ENCODE measurements at regions not wholly inside any gene's neighbourhood (a gene's known extent, or its start where the extent isn't known, plus 50 kb on each side); places are given as distances from the start of the nearest gene placed in this dataset.

DNA sequence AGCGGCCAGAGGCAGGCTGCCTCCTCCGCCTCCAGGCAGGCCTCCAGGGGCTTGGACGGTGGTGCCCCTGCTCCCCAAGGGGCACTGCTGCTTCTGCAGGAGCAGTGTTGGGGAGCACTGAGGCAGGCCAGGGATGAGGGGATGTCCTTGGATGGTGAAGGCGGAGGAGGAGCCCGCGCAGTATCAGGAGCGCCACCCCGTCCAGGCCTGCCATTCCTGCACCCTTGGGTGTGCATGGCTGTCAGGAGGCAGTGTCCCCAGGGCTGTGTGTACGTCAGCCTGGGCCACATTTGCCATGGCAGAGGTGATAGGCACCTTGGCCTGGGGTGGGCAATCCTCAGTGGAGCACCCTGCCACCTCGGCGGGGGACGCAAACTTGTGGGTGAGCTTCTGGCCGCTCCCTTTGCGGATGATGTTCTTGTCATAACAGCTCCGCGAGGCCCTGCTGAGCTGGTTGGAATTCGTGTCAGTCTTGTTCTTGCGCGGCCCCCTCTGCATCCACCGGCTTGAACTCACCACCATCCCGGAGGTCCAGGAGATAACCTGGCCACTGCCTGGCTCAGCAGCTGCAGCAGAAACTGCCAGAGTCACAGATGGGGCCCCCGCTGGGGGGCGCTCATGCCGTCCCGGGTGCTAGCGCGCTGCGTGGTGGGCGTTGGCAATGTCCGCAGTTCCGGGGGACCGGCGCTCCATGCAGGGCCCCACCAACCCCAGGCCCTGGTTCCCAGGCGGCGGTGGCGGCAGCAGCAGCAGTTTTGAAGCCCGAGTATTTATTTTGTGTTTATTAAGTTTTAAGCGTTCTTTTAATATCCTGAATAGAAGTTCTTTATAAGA is 182.3 kb upstream of the ADCY1 start:
- no peaks in the 10 kb centered on the region for H3K79me2 ChIP-seq (ENCODE audit: low read depth)
- no peak overlapping the region for H2AFZ ChIP-seq (replicated peaks)
- Mint-ChIP-seq H3K36me3 (no peaks in the 10 kb centered on the region), H3K4me3 (no peak overlapping the region), H3K4me1 (no peaks in the 10 kb centered on the region), H3K9me3 (peaks cover 8% of the 10 kb centered on the region), H3K27ac (no peak overlapping the region), H3K27me3 (ENCODE audit: insufficient read depth, low read depth) (no peaks in the 10 kb centered on the region)
- H3K27ac ChIP-seq, result no peak overlapping the region
- no peaks in the 10 kb centered on the region for H3F3A ChIP-seq (ENCODE audit: low read depth)
- no peak for DNase-seq (ENCODE audit: low spot score)
- H4K20me1 ChIP-seq (ENCODE audit: low read depth), result no peaks in the 10 kb centered on the region
- no peak overlapping the region for H3K9ac ChIP-seq
- H3K27me3 ChIP-seq, result no peaks in the 10 kb centered on the region
- TF ChIP-seq EZH2phosphoT487 (IDR thresholded peaks at IDR 0.05) (no peak), EZH2 (IDR thresholded peaks at IDR 0.05) (no peak)
- TF ChIP-seq, protein P1, sequence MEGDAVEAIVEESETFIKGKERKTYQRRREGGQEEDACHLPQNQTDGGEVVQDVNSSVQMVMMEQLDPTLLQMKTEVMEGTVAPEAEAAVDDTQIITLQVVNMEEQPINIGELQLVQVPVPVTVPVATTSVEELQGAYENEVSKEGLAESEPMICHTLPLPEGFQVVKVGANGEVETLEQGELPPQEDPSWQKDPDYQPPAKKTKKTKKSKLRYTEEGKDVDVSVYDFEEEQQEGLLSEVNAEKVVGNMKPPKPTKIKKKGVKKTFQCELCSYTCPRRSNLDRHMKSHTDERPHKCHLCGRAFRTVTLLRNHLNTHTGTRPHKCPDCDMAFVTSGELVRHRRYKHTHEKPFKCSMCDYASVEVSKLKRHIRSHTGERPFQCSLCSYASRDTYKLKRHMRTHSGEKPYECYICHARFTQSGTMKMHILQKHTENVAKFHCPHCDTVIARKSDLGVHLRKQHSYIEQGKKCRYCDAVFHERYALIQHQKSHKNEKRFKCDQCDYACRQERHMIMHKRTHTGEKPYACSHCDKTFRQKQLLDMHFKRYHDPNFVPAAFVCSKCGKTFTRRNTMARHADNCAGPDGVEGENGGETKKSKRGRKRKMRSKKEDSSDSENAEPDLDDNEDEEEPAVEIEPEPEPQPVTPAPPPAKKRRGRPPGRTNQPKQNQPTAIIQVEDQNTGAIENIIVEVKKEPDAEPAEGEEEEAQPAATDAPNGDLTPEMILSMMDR (IDR thresholded peaks at IDR 0.05), result no peak
- H3K4me1 ChIP-seq, result no peaks in the 10 kb centered on the region
- no peaks in the 10 kb centered on the region for H3K36me3 ChIP-seq
- H3K9me3 ChIP-seq (ENCODE audit: low read depth), result no peaks in the 10 kb centered on the region
- H3K4me3 ChIP-seq, result no peak overlapping the region
- no peak overlapping the region for H3K4me2 ChIP-seq

DNA sequence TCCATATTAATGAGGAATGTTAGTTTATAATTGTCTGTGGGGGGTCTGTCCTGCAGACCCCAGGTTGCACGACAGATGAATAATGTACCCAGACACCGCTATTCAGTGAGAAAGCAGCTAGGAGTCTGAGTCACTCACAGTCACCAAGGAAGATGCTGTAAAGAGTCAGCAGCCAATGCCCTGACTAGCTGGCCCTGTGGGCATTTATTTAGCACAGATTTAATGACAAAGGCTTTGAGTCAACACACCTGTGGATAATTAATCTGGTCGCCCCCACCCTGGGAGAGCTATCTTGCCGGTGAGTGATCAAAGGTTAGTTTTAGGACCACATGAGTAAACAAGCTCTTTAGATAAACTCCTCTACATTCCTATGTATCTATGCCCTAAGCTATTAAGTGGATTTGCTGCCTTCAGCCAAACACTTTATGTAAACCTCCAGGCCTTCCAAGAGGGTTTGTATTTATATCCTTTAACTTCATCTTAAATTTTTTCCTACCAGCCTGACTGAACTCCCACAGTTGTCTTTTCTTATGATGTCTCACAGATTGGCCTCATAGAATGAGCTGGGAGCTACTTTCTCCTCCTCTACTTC is 180.0 kb upstream of the ADCY1 start:
- Histone ChIP-seq H3K9me3 (ENCODE audit: low read depth) (no peaks in the 10 kb centered on the region), H3K4me2 (no peak overlapping the region), H3K4me1 (no peaks in the 10 kb centered on the region), H3K79me2 (ENCODE audit: low read depth) (no peaks in the 10 kb centered on the region), H2AFZ (replicated peaks) (no peak overlapping the region), H4K20me1 (ENCODE audit: low read depth) (no peaks in the 10 kb centered on the region), H3F3A (ENCODE audit: low read depth) (no peaks in the 10 kb centered on the region), H3K27ac (no peak overlapping the region), H3K9ac (no peak overlapping the region), H3K36me3 (no peaks in the 10 kb centered on the region), H3K4me3 (no peak overlapping the region), H3K27me3 (no peaks in the 10 kb centered on the region)
- Mint-ChIP-seq H3K4me3 (no peak overlapping the region), H3K27me3 (ENCODE audit: insufficient read depth, low read depth) (peaks cover 2% of the 10 kb centered on the region), H3K27ac (no peak overlapping the region), H3K9me3 (peaks cover 8% of the 10 kb centered on the region), H3K36me3 (no peaks in the 10 kb centered on the region), H3K4me1 (no peaks in the 10 kb centered on the region)
- TF ChIP-seq, protein P1 (IDR thresholded peaks at IDR 0.05), result no peak
- no peak for TF ChIP-seq EZH2phosphoT487 (IDR thresholded peaks at IDR 0.05)
- TF ChIP-seq EZH2 (IDR thresholded peaks at IDR 0.05), result no peak
- no peak for DNase-seq (ENCODE audit: low spot score)

DNA sequence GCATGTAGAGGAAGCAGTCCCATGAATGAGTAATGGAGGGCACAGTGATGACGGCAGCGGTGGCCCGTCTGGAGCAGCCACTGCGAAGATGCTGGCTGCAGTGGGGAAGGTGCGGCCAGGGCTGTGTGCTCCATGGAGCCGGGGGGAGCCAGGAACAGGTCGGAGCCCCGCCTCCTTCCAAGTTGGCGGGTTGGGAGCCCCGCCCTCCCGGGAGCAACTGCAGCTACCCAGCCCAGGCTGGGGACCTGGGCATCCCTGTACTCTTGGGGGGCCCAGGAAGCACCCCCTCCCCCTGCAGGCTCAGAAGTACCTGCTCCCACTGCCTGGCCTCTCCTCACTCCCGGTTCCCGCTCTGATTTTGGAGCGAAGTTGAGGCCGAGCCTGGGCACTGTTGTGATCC is 175.1 kb upstream of the ADCY1 start:
- no peak overlapping the region for H3K27ac ChIP-seq
- no peaks in the 10 kb centered on the region for H3K36me3 Mint-ChIP-seq
- no peaks in the 10 kb centered on the region for H3K4me1 ChIP-seq
- H3K27me3 ChIP-seq, result no peaks in the 10 kb centered on the region
- no peak for DNase-seq (ENCODE audit: low spot score)
- H3K4me3 Mint-ChIP-seq, result no peak overlapping the region
- no peaks in the 10 kb centered on the region for H3K9me3 ChIP-seq (ENCODE audit: low read depth)
- no peaks in the 10 kb centered on the region for H3K79me2 ChIP-seq (ENCODE audit: low read depth)
- H3K4me2 ChIP-seq, result no peak overlapping the region
- no peak overlapping the region for H3K9ac ChIP-seq
- H3F3A ChIP-seq (ENCODE audit: low read depth), result no peaks in the 10 kb centered on the region
- peaks cover 7% of the 10 kb centered on the region for H3K9me3 Mint-ChIP-seq
- no peak overlapping the region for H2AFZ ChIP-seq (replicated peaks)
- no peaks in the 10 kb centered on the region for H3K4me1 Mint-ChIP-seq
- peaks cover 2% of the 10 kb centered on the region for H3K27me3 Mint-ChIP-seq (ENCODE audit: insufficient read depth, low read depth)
- H3K27ac Mint-ChIP-seq, result no peak overlapping the region
- H3K36me3 ChIP-seq, result no peaks in the 10 kb centered on the region
- TF ChIP-seq, protein P1 (IDR thresholded peaks at IDR 0.05), result no peak
- TF ChIP-seq EZH2phosphoT487 (IDR thresholded peaks at IDR 0.05) (no peak), EZH2 (IDR thresholded peaks at IDR 0.05) (no peak)
- no peak overlapping the region for H3K4me3 ChIP-seq
- H4K20me1 ChIP-seq (ENCODE audit: low read depth), result no peaks in the 10 kb centered on the region

Measured in neural progenitor cell (in vitro differentiated cells).